NCI-H1436 treated with DMSO at 0.1 percent for 48 hours (cell line): ENCODE measurements at regions not wholly inside any gene's neighbourhood (a gene's known extent, or its start where the extent isn't known, plus 50 kb on each side); places are given as distances from the start of the nearest gene placed in this dataset.

Experiments
- DNase-seq: peaks from one replicate; lab custom pipeline; 2025; lab: John Stamatoyannopoulos, UW

DNA sequence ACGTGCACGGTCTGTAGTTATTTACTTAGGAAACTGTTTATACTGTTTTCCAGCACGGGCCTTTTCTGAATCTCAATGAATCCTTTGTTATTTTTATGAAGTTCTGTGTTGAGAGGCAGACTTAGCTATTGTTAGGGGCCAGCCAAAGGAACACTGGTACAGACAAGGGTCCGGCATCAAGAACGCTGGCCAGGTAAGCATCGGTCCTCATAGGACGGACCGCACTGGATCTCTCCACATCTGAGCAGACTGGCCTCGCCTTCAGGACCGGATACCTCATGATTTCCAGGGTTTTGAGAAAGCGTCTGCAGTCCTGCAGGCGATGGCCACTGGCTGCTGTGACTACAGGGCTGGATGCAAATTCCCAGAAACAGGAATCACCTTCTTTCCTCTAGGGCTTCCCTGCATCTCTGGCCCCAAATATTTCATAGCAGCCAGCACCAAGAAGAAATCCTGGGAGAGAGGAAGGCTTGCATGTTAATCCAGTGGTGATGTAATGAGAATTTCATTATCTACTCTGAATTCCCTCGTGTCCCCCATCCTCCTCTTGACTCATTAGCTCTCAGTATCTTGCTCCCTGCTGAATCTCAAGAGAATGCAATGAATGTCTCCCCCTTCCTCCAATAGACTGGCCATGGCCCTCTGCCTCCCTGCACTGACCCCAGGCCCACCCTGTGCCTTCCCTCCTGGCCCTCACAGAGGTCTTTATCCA lies 325.4 kb upstream of the NPVF start:
- DNase-seq = no peak

DNA sequence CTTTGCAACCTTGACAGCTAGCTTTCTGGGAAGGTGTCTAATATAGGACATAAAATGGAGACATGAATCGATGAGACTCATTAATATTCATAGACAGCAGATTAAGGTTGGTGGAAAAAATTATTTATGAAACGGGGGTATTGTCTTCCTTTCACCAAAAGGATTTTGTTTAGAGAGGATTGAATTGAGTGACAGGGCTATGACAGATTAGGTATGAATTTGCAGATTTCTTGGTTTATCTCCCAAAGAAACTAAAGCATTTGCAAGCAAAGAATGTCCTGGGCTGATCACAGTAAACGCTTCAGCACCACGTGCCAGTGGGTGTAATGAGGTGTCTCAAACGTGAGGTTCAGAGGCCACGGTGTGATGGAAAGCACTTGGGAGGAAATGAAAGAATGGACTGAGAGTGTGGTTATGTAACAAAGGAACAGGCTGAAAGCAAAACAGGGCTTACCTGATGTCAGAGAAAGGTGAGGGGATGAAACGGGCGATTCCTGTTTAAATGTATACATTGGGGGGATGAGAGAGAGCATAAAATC lies 329.2 kb upstream of the NPVF start:
- no peak for DNase-seq

- DNase-seq = no peak
These were observed 329.6 kb upstream of the NPVF start for GRCh38 chr7:25557930-25558329.

DNA sequence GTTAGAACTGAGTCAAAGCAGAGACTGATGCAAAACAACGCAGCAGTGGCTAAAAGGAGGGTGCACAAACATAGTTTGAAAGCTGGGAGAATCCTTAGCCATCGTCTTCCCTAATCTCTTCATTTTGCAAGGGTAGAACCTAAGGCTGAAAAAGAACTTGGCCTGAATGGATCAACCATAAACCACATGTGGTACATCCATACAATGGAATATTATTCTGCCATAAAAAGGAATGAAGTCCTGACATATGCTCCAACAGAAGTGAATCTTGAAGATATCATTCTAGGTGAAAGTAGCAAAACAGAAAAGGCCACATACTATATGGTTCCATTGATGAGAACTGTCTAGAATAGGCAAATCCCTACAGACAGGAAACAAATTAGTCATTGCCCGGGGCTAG lies 330.3 kb upstream of the NPVF start:
- no peak for DNase-seq

DNA sequence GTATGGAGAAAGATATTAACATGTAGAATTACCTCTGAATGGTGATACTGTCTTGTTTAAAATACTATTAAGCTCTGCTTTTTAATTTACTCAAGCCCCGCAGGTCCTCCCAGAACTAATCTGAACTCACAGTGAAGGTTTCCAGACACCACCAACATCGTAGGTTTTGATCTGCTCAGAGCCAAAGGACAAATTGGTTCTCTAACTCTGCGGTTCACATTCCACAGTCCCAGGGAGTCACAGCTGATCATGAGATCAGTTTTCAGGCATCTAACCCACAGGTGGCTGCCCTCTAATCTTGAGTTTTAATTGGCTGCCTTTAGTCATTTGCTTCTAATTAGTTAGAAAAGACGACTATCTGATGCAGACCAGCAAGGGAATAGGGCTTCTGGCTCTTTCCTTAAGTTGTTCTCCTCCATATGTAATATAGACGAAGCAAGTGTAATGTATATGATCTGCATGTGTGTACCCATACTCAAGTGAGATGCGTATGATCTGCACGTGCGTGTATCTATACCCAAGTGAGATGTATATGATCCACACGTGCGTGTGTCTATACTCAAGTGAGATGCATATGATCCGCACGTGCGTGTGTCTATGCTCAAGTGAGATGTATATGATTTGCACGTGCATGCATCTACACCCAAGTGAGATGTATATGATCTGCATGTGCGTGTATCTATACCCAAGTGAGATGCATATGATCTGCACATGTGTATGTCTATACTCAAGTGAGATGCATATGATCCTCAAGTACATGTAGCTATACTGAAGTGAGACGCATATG lies 331.5 kb upstream of the NPVF start:
- no peak for DNase-seq

DNA sequence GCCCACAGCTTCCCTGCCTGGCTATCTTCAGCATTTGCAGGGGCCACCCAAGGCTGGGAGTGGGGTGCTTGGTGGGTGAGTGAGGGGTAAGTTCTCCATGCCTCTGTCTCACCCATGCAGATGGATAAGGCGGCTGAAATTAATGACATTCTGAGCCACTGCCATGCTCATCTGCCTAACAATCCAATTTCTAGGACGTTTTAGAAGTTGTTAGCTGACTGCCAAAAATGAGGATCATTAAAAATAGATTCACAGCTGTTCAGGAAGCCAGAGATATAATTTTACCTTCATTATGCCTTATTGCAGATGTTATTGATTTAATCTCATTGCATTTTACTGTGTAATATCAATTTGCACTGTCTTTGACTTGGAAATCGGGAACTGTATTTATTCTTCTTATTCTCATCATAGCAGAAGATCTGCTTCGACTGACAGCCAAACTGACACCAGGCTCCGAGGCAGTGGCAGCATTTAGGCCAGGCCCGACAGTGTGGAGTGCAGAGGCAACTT lies 334.4 kb upstream of the NPVF start:
- DNase-seq = no peak

GRCh38 chr7:25565002-25565401 lies 336.7 kb upstream of the NPVF start:
- DNase-seq = no peak

GRCh38 chr7:25565949-25566348 lies 337.7 kb upstream of the NPVF start:
- no peak for DNase-seq

DNA sequence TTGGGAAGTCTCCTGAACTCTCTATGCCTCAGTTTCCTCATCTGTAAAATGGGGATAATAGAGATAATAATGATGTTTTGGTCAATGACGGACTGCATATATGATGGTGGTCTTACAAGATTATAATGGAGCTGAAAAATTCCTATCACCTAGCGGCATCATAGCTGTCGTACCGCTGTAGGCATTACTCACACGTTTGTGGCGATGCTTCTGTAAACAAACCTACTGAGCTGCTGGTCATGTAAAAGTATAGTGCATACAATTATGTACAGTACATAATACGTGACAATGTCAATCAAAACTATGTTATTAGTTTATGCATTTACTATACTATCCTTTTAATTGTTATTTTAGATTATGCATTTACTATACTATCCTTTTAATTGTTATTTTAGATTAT lies 339.1 kb upstream of the NPVF start:
- no peak for DNase-seq

GRCh38 chr7:25569765-25570164 lies 341.5 kb upstream of the NPVF start:
- DNase-seq = no peak

DNA sequence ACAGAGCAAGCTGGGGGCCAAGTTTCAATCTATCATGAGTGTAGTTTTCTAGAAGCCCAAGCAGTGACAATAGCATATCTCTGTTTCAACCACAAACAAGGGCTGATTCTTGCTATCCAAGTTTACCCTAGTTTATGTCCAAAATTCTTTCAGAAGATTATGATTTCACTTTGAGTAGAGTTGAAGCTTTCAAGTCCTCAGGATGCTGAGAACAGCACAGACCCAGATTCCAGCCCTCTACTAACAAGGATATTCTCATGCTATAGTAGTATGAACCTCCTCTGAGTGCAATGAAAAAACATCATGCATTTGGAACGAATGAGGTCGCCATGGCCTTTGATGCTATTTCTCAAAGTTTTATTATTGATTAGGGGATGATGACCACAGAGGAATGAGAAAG lies 344.1 kb upstream of the NPVF start:
- no peak for DNase-seq

GRCh38 chr7:25574828-25575227 lies 346.5 kb upstream of the NPVF start:
- DNase-seq = no peak

GRCh38 chr7:25575634-25576033 lies 347.3 kb upstream of the NPVF start:
- no peak for DNase-seq

GRCh38 chr7:25578991-25579777 lies 350.9 kb upstream of the NPVF start:
- DNase-seq = no peak

GRCh38 chr7:25579778-25580075 lies 351.4 kb upstream of the NPVF start:
- DNase-seq = no peak

- no peak for DNase-seq
These were observed 351.9 kb upstream of the NPVF start for GRCh38 chr7:25580141-25580540.

- no peak for DNase-seq
These were observed 355.3 kb upstream of the NPVF start for GRCh38 chr7:25583621-25584020.

DNA sequence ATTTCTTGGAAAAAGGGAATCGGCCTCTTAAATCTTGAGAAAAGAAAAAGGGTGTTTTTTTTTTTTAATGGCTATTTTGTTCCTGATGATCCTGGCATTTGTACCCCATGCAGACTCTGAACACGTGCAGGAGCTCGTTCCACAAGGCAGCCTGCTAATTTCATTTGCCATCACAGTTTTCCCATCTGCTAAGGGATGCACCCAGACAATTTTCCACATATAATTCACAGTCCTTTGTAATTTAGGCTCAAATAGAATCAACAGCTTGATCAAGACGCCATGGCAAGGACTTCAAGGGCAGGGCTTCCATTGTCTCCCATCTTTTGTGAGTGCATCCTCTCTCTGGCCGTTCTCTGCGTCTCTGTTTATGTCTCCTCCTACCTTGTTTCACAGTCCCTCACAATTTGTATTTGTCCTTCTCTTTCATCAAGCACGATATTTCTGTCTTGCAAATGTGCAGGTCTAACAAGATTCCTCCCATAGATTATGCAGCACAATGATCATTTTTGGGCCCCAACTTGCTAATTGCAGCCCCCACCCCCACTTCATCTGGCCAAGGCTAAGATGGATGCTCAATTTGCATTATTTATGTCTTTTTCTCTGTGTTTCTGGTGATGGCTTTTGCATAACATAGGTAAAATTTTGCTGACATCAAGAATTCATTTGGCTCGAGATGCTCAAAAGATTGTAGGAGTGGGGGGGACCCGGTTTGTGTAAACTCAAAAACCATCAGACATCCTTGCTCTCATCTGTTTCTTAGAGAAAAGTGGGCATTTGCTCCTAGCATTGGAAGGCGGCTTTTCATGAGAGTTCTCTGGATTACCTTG lies 356.0 kb upstream of the NPVF start:
- no peak for DNase-seq

DNA sequence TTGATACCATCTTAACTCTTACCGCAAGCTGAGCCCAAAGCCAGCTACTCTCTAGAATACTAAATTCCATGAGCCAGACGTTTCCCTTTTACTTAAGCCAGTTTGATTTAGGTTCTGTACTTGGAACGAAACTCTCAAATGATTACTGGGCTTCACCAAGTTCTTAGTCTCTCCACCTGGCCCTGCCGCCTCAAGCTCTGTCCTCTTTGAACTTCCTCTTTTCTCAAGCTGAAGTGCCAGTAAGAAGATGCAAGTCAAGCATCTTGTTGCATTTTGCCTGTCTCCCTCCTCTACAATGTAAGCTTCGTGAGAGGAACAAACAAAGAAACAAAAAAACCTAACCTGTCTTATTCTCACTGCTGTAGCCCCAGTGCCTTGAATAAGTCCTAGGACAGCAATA lies 358.2 kb upstream of the NPVF start:
- DNase-seq = no peak

GRCh38 chr7:25594122-25594521 lies 365.8 kb upstream of the NPVF start:
- no peak for DNase-seq

- no peak for DNase-seq
These were observed 366.4 kb upstream of the NPVF start for GRCh38 chr7:25594728-25595127.

GRCh38 chr7:25595996-25596395 lies 367.7 kb upstream of the NPVF start:
- DNase-seq = no peak
